ENCODE measurements at regions not wholly inside any gene's neighbourhood (a gene's known extent, or its start where the extent isn't known, plus 50 kb on each side); places are given as distances from the start of the nearest gene placed in this dataset.

DNA sequence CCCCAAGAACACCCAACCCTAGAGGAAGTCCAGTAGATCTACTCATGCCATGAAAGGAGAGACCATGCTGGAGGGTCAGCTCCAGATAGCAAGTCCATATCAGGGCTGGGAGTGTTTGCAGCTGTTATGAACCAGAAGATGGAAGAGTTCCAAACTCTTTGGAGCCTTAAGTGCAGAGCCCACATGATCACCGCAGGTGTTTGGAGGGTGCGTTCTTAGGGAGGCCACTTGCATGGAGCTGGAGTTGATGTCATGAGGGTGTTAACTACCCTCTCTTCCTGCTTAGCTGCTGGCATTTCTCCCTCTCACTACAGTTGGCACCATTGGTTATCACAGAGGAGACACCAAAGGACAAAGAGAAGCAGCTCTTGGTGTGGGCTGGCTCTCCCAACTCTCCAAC lies 616.9 kb downstream of the AJAP1 start:
- DNase-seq (no peak), ATAC-seq (no peak)
- intact Hi-C loops (cut with micrococcal nuclease): no loop called here
- H3K9me3 ChIP-seq (ENCODE audit: low read length): peaks cover 7% of the 10 kb centered on the region; the same call in 1 of the 2 replicates
- H3K9me2 ChIP-seq (replicated peaks; ENCODE audit: low read length): no peaks in the 10 kb centered on the region
- no peaks in the 10 kb centered on the region for H3K79me2 ChIP-seq (ENCODE audit: low read length)
- no peak overlapping the region for H2AFZ ChIP-seq (ENCODE audit: low read length)
- H3K36me3 ChIP-seq (ENCODE audit: low read depth, low read length): no peaks in the 10 kb centered on the region
- H3K4me3 ChIP-seq (ENCODE audit: low read length): no peak overlapping the region
- H3F3A ChIP-seq (ENCODE audit: low read length, unreplicated experiment): no peaks in the 10 kb centered on the region
- POLR2A ChIA-PET (ENCODE audit: unreplicated experiment): no interaction called here
- H3K9ac ChIP-seq (ENCODE audit: low read length): no peak overlapping the region
- TF ChIP-seq, protein P1, sequence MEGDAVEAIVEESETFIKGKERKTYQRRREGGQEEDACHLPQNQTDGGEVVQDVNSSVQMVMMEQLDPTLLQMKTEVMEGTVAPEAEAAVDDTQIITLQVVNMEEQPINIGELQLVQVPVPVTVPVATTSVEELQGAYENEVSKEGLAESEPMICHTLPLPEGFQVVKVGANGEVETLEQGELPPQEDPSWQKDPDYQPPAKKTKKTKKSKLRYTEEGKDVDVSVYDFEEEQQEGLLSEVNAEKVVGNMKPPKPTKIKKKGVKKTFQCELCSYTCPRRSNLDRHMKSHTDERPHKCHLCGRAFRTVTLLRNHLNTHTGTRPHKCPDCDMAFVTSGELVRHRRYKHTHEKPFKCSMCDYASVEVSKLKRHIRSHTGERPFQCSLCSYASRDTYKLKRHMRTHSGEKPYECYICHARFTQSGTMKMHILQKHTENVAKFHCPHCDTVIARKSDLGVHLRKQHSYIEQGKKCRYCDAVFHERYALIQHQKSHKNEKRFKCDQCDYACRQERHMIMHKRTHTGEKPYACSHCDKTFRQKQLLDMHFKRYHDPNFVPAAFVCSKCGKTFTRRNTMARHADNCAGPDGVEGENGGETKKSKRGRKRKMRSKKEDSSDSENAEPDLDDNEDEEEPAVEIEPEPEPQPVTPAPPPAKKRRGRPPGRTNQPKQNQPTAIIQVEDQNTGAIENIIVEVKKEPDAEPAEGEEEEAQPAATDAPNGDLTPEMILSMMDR (conservative IDR thresholded peaks at IDR 0.05; ENCODE audit: low read depth, low read length): no peak
- TF ChIP-seq EZH2 (IDR thresholded peaks at IDR 0.05; ENCODE audit: low read length, unreplicated experiment) (no peak), EZH2phosphoT487 (IDR thresholded peaks at IDR 0.05; ENCODE audit: borderline replicate concordance, low read length) (no peak)
- no peak overlapping the region for H3K27ac ChIP-seq (ENCODE audit: low read length)
- CTCF ChIA-PET: no interaction called here
- no peak overlapping the region for H3K4me2 ChIP-seq (ENCODE audit: low read length)
- 0 out of 2 replicates have a peak, but pooled peaks cover 4% of the 10 kb centered on the region for H3K27me3 ChIP-seq (ENCODE audit: low read length)
- H4K20me1 ChIP-seq (ENCODE audit: low read length): no peaks in the 10 kb centered on the region
- no peaks in the 10 kb centered on the region for H3K4me1 ChIP-seq (ENCODE audit: insufficient read depth, low read length)
- no TSS peak for BruUV-seq (replicated peaks)

DNA sequence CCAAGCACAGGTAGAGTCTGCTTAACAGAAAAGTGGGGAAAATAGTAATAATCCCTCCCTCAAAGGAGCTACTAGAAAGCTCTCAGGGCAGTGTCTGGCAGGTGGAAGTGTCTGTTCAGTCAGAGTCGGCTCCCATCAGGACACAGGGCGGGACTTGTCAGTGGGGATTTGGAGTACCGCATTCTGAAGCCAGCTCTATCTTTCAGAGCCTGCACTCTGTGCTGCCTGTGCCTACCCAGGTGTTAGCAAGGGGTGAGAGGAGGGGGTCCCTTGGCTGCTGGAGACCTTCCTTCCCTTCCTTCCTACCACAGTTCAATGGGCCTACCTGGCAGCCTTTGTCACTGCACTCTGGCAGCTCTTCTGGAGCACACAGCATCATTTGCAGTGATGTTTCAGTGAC lies 615.5 kb downstream of the AJAP1 start:
- no peak for ATAC-seq
- no peak for TF ChIP-seq EZH2phosphoT487 (IDR thresholded peaks at IDR 0.05; ENCODE audit: borderline replicate concordance, low read length)
- TF ChIP-seq, protein P1 (conservative IDR thresholded peaks at IDR 0.05; ENCODE audit: low read depth, low read length): no peak
- no peak for TF ChIP-seq EZH2 (IDR thresholded peaks at IDR 0.05; ENCODE audit: low read length, unreplicated experiment)

DNA sequence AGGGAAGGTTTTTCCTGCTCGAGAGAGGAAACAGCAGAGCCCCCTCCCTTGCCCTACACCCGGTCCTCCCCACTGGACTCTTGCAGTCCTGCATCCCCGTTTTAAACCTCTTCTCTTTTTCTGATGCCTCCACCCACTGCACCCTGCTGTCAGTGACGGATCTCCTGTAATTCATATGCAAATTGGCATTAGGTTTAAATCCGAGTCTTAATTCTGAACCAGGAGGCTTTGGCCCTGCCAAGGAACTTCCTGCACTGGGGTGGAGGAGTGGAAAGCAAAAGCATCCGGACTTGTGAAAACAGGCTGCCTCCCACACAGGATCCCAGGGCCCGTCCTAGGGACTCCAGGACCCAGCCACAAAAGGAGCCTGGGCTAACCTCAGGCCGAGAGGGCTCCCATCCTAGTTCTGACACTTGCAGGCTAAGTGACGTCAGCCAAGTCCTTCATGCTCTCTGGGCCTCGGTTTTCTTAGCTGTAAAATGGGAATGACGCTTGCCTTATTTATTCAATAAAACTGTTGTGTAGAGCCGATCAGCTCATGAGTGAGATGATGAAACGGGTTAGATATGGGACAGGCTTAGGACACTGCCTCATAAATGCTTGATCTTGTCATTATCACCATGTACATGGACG lies 613.3 kb downstream of the AJAP1 start:
- peaks cover 16% of the 10 kb centered on the region; the same call in 1 of the 2 replicates for H3K9me3 ChIP-seq (ENCODE audit: low read length)
- H3K4me1 ChIP-seq (ENCODE audit: insufficient read depth, low read length): no peaks in the 10 kb centered on the region
- no TSS peak for BruUV-seq (replicated peaks)
- no peak overlapping the region for H3K9ac ChIP-seq (ENCODE audit: low read length)
- no peak overlapping the region for H3K4me2 ChIP-seq (ENCODE audit: low read length)
- no peaks in the 10 kb centered on the region for H3K79me2 ChIP-seq (ENCODE audit: low read length)
- DNase-seq: no peak
- no peak for TF ChIP-seq EZH2phosphoT487 (IDR thresholded peaks at IDR 0.05; ENCODE audit: borderline replicate concordance, low read length)
- TF ChIP-seq, protein P1 (conservative IDR thresholded peaks at IDR 0.05; ENCODE audit: low read depth, low read length): no peak
- TF ChIP-seq EZH2 (IDR thresholded peaks at IDR 0.05; ENCODE audit: low read length, unreplicated experiment): no peak
- H3K4me3 ChIP-seq (ENCODE audit: low read length): no peak overlapping the region
- CTCF ChIA-PET: no interaction called here
- H2AFZ ChIP-seq (ENCODE audit: low read length): no peak overlapping the region
- H3K36me3 ChIP-seq (ENCODE audit: low read depth, low read length): no peaks in the 10 kb centered on the region
- intact Hi-C loops (cut with micrococcal nuclease): no loop called here
- H3K27me3 ChIP-seq (ENCODE audit: low read length): no peaks in the 10 kb centered on the region
- H3F3A ChIP-seq (ENCODE audit: low read length, unreplicated experiment): no peaks in the 10 kb centered on the region
- ATAC-seq: no peak
- H3K9me2 ChIP-seq (replicated peaks; ENCODE audit: low read length): no peaks in the 10 kb centered on the region
- no peaks in the 10 kb centered on the region for H4K20me1 ChIP-seq (ENCODE audit: low read length)
- POLR2A ChIA-PET (ENCODE audit: unreplicated experiment): no interaction called here
- H3K27ac ChIP-seq (ENCODE audit: low read length): no peak overlapping the region

More for the DNA sequence above, 615.5 kb downstream of the AJAP1 start:
- BruUV-seq (replicated peaks): no TSS peak
- DNase-seq: no peak
- H3K9ac ChIP-seq (ENCODE audit: low read length): no peak overlapping the region
- H3K4me1 ChIP-seq (ENCODE audit: insufficient read depth, low read length): no peaks in the 10 kb centered on the region
- POLR2A ChIA-PET (ENCODE audit: unreplicated experiment): no interaction called here
- H3K27ac ChIP-seq (ENCODE audit: low read length): no peak overlapping the region
- H3K27me3 ChIP-seq (ENCODE audit: low read length): no peaks in the 10 kb centered on the region
- H4K20me1 ChIP-seq (ENCODE audit: low read length): no peaks in the 10 kb centered on the region
- H3K4me3 ChIP-seq (ENCODE audit: low read length): no peak overlapping the region
- H3K4me2 ChIP-seq (ENCODE audit: low read length): no peak overlapping the region
- H3K79me2 ChIP-seq (ENCODE audit: low read length): no peaks in the 10 kb centered on the region
- CTCF ChIA-PET: no interaction called here
- intact Hi-C loops (cut with micrococcal nuclease): no loop called here
- H3K36me3 ChIP-seq (ENCODE audit: low read depth, low read length): no peaks in the 10 kb centered on the region
- H3K9me3 ChIP-seq (ENCODE audit: low read length): peaks cover 7% of the 10 kb centered on the region; the same call in 1 of the 2 replicates
- H3K9me2 ChIP-seq (replicated peaks; ENCODE audit: low read length): no peaks in the 10 kb centered on the region
- no peak overlapping the region for H2AFZ ChIP-seq (ENCODE audit: low read length)
- H3F3A ChIP-seq (ENCODE audit: low read length, unreplicated experiment): no peaks in the 10 kb centered on the region
